ENCODE measurements at regions not wholly inside any gene's neighbourhood (a gene's known extent, or its start where the extent isn't known, plus 50 kb on each side); places are given as distances from the start of the nearest gene placed in this dataset.
"Not testable (repeated sequence)": the region's sequence is repeated elsewhere in the genome, so short reads cannot be mapped to it uniquely, and the experiment has no call there.

- DNase-seq (ENCODE audit: low read depth in 3 of 3): no peak
These were observed 101.4 kb downstream of the TNFRSF13B start for GRCh38 chr17:16870253-16871245.

- not testable (repeated sequence) for DNase-seq (ENCODE audit: low read depth in 3 of 3)
These were observed 102.2 kb downstream of the TNFRSF13B start for GRCh38 chr17:16869531-16870252.

GRCh38 chr17:16868616-16869015 lies 103.3 kb downstream of the TNFRSF13B start:
- DNase-seq (ENCODE audit: low read depth in 3 of 3): not testable (repeated sequence)

GRCh38 chr17:16867545-16867944 lies 104.4 kb downstream of the TNFRSF13B start:
- not testable (repeated sequence) for DNase-seq (ENCODE audit: low read depth in 3 of 3)

- DNase-seq (ENCODE audit: low read depth in 3 of 3): not testable (repeated sequence)
These were observed 105.1 kb downstream of the TNFRSF13B start for GRCh38 chr17:16866841-16867240.

GRCh38 chr17:16866436-16866835 lies 105.5 kb downstream of the TNFRSF13B start:
- no peak for DNase-seq (ENCODE audit: low read depth in 3 of 3)

GRCh38 chr17:16865704-16866103 lies 106.2 kb downstream of the TNFRSF13B start:
- not testable (repeated sequence) for DNase-seq (ENCODE audit: low read depth in 3 of 3)

GRCh38 chr17:16865077-16865613 lies 106.8 kb downstream of the TNFRSF13B start:
- DNase-seq (ENCODE audit: low read depth in 3 of 3): not testable (repeated sequence)

GRCh38 chr17:16864462-16865076 lies 107.3 kb downstream of the TNFRSF13B start:
- not testable (repeated sequence) for DNase-seq (ENCODE audit: low read depth in 3 of 3)

GRCh38 chr17:16861152-16861551 lies 110.8 kb downstream of the TNFRSF13B start:
- DNase-seq (ENCODE audit: low read depth in 3 of 3): not testable (repeated sequence)

GRCh38 chr17:16860467-16860866 lies 111.5 kb downstream of the TNFRSF13B start:
- DNase-seq (ENCODE audit: low read depth in 3 of 3): not testable (repeated sequence)

GRCh38 chr17:16859515-16859914 lies 112.4 kb downstream of the TNFRSF13B start:
- DNase-seq (ENCODE audit: low read depth in 3 of 3): not testable (repeated sequence)

GRCh38 chr17:16857746-16858145 lies 114.2 kb downstream of the TNFRSF13B start:
- not testable (repeated sequence) for DNase-seq (ENCODE audit: low read depth in 3 of 3)

- not testable (repeated sequence) for DNase-seq (ENCODE audit: low read depth in 3 of 3)
These were observed 115.1 kb downstream of the TNFRSF13B start for GRCh38 chr17:16856846-16857245.

GRCh38 chr17:16856171-16856570 lies 115.7 kb downstream of the TNFRSF13B start:
- not testable (repeated sequence) for DNase-seq (ENCODE audit: low read depth in 3 of 3)

GRCh38 chr17:16854636-16855035 lies 117.3 kb downstream of the TNFRSF13B start:
- not testable (repeated sequence) for DNase-seq (ENCODE audit: low read depth in 3 of 3)

GRCh38 chr17:16853661-16854320 lies 118.1 kb downstream of the TNFRSF13B start:
- DNase-seq (ENCODE audit: low read depth in 3 of 3): no peak

GRCh38 chr17:16849861-16850260 lies 122.1 kb downstream of the TNFRSF13B start:
- DNase-seq (ENCODE audit: low read depth in 3 of 3): not testable (repeated sequence)

- DNase-seq (ENCODE audit: low read depth in 3 of 3): not testable (repeated sequence)
These were observed 122.9 kb downstream of the TNFRSF13B start for GRCh38 chr17:16848997-16849396.

GRCh38 chr17:16845098-16845497 lies 126.8 kb downstream of the TNFRSF13B start:
- DNase-seq (ENCODE audit: low read depth in 3 of 3): not testable (repeated sequence)

GRCh38 chr17:16844669-16845068 lies 127.2 kb downstream of the TNFRSF13B start:
- DNase-seq (ENCODE audit: low read depth in 3 of 3): not testable (repeated sequence)
